Muscle of leg (tissue), 3 donors: ENCODE measurements at regions not wholly inside any gene's neighbourhood (a gene's known extent, or its start where the extent isn't known, plus 50 kb on each side); places are given as distances from the start of the nearest gene placed in this dataset.
"Not testable (repeated sequence)": the region's sequence is repeated elsewhere in the genome, so short reads cannot be mapped to it uniquely, and the experiment has no call there.

Experiments
- DNase-seq: peaks from one replicate; pipeline ENCODE4 v3.0.0; 2013
- H3K27ac ChIP-seq: one replicate; pipeline ENCODE4 v1.5.1; 2013; ENCODE audit warnings: mild to moderate bottlenecking, low read length, control low read depth
- H3K27me3 ChIP-seq: one replicate; pipeline ENCODE4 v1.6.1; 2013; ENCODE audit warnings: low read length; ENCODE audit not compliant: control insufficient read depth, insufficient read depth
- H3K36me3 ChIP-seq: one replicate; pipeline ENCODE4 v1.6.1; 2013; ENCODE audit warnings: low read length; ENCODE audit not compliant: control insufficient read depth, insufficient read depth
- H3K4me1 ChIP-seq: one replicate; pipeline ENCODE4 v1.6.1; 2013; ENCODE audit warnings: low read length; ENCODE audit not compliant: control insufficient read depth, insufficient read depth
- H3K4me3 ChIP-seq: one replicate; pipeline ENCODE4 v1.5.1; 2013; ENCODE audit warnings: low read length, control low read depth
- H3K9me3 ChIP-seq: replicated peaks from 2 replicates; pipeline ENCODE4 v1.6.1; 2013; ENCODE audit warnings: low read depth, low read length; ENCODE audit not compliant: control insufficient read depth
- WGBS: methylation state at CpG from one replicate; pipeline ENCODE4 v1.1.5; 2013; ENCODE audit warnings: missing lambda C conversion rate; ENCODE audit not compliant: insufficient coverage; 5-methylcytosine and 5-hydroxymethylcytosine counted together

GRCh38 chr5:2863675-2864433 is 112.4 kb upstream of the IRX2 start:
- Histone ChIP-seq H3K9me3 (no peaks in the 10 kb centered on the region), H3K27me3 (no peaks in the 10 kb centered on the region), H3K27ac (no peak overlapping the region), H3K4me1 (no peaks in the 10 kb centered on the region), H3K4me3 (no peak overlapping the region), H3K36me3 (no peaks in the 10 kb centered on the region)
- no peak for DNase-seq
- WGBS, result 81% methylated on average over 12 of the region's 16 CpGs

DNA sequence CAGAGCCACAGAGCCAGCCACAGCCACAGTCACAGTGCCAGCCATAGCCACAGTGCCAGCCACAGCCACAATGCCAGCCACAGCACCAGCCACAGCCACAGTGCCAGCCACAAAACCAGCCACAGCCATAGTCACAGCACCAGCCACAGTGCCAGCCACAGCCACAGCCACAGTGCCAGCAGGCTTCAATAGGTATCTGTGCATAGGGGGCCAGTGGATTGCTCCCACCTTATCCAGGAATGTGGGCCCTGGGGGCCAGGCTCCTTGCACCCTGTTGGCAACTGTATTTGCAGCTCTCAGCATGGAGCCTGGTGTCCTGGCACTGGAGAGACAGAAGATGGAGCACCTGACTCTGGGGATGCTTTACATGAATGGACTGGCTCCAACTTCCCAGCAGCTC is 111.7 kb upstream of the IRX2 start:
- DNase-seq, result no peak
- Histone ChIP-seq H3K36me3 (no peaks in the 10 kb centered on the region), H3K9me3 (no peaks in the 10 kb centered on the region), H3K27me3 (no peaks in the 10 kb centered on the region), H3K4me3 (no peak overlapping the region), H3K27ac (no peak overlapping the region), H3K4me1 (no peaks in the 10 kb centered on the region)

GRCh38 chr5:2862176-2862575 is 110.7 kb upstream of the IRX2 start:
- DNase-seq, H3K27me3 ChIP-seq, H3K4me1 ChIP-seq, H3K27ac ChIP-seq, H3K36me3 ChIP-seq, H3K9me3 ChIP-seq, H3K4me3 ChIP-seq: not testable (repeated sequence)
- 86% methylated on average over 3 of the region's 3 CpGs for WGBS

GRCh38 chr5:2861605-2862004 is 110.1 kb upstream of the IRX2 start:
- 33% methylated on average over 1 of the region's 7 CpGs for WGBS
- Histone ChIP-seq H3K4me3 (no peak overlapping the region), H3K27ac (no peak overlapping the region), H3K9me3 (no peaks in the 10 kb centered on the region), H3K36me3 (no peaks in the 10 kb centered on the region), H3K27me3 (no peaks in the 10 kb centered on the region), H3K4me1 (no peaks in the 10 kb centered on the region)
- no peak for DNase-seq

DNA sequence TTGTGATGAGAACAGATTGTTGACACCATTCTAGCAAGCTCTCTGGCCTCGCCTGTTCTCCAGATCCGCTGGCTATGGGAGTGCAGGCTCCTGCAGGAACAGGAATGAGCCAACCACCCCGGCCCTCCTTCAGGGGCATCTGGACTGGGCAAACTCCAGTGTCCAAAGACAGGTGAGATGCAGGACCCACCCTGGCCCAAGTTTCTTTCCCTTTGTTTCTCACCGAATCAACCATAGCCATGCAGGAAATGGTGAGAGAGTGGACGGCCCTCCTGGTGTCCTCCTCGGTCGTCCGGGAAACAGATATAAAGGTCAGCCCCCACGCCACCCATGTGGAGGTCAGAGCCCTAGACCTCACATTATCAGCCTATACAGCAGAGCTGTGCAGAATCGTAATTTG is 108.6 kb upstream of the IRX2 start:
- no peaks in the 10 kb centered on the region for H3K27me3 ChIP-seq
- WGBS, result 61% methylated on average over 2 of the region's 10 CpGs

DNA sequence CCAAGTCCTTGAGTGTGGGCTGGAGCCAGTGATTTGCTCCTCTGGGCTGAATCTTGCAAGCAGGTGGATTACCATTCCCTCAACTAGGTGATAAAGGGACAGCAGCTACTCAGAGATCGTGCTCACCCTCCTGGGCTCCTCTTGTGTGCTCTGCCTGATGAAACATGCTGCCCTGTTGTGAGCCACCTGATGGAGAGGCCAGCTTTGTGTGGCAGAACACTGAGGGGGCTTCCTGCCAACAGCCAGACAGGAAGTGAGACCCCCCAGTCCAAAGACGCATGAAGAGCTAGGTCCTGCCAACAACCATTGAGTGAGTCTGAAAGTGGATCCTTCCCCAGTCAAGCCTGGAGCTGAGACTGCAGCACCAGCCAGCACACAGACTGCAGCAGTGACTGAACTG is 106.4 kb upstream of the IRX2 start:
- Histone ChIP-seq H3K36me3 (no peaks in the 10 kb centered on the region), H3K4me1 (no peaks in the 10 kb centered on the region), H3K9me3 (no peaks in the 10 kb centered on the region), H3K4me3 (no peak overlapping the region), H3K27ac (no peak overlapping the region), H3K27me3 (no peaks in the 10 kb centered on the region)
- WGBS, result 43% methylated on average over 2 of the region's 2 CpGs
- no peak for DNase-seq

More for the DNA sequence above, 108.6 kb upstream of the IRX2 start:
- H3K4me3 ChIP-seq, result no peak overlapping the region
- DNase-seq, result no peak
- H3K36me3 ChIP-seq, result no peaks in the 10 kb centered on the region
- H3K4me1 ChIP-seq, result no peaks in the 10 kb centered on the region
- H3K9me3 ChIP-seq, result no peaks in the 10 kb centered on the region
- H3K27ac ChIP-seq, result no peak overlapping the region

DNA sequence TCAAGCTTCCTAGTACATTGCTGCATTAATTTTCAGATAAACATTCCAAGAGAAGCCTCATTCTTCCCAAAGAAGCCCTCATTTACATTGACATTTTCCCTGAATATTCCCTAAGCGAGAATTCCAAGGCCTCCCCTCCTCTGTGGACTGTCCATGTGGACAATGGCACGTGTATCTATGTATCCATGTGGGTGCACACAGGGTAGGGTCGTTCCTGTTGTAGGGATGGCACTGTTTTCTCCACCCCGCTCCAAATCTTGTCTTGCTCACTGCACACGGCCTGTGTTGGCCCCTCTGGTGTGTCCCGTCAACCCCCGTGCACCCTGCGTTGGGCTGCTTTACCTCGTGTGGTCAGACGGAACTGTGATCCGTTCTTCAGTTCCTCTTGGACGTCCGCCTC is 104.7 kb upstream of the IRX2 start:
- Histone ChIP-seq H3K27me3 (no peaks in the 10 kb centered on the region), H3K4me3 (no peak overlapping the region), H3K27ac (no peak overlapping the region), H3K4me1 (no peaks in the 10 kb centered on the region), H3K36me3 (no peaks in the 10 kb centered on the region), H3K9me3 (no peaks in the 10 kb centered on the region)
- 94% methylated on average over 8 of the region's 13 CpGs for WGBS
- DNase-seq, result no peak

DNA sequence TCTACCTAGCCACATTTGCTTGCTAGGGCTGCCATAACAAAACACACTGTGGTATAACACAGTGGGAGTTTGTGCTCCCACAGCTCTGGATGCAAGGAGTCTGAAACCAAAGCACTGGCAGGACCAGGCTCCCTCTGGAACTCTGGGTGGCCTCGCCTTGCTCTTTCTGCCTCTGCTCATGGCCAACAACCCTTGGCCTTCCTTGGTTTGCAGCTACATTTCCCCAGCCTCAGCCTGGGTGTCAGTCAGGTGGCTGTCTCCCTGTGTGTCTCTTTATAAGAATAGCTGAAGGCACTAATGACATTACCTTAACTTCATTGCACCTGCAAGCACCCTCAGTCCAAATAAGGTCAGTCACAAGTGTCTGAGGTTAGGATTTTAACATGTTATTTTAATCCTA is 101.0 kb upstream of the IRX2 start:
- H3K4me3 ChIP-seq, result no peak overlapping the region
- 80% methylated on average over 1 of the region's 1 CpG for WGBS

DNA sequence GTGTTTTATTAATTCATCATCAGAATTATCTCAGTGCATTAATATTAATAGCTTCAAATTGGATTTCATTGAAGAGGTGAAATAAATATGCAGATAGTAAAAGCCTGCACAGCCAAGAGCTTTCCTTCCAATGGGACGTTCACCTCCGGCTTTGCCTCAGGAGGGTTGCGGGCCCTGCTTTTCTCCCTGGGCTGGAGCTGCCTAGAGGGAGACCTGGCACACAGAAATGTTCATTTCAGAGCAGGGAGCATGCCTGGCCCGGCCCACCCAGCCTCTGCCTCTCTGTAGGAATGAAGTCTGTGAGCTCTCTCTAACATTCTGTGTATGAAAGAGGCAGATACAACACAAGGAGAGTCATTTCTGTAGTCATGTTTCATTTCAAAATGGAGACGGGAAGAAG is 100.4 kb upstream of the IRX2 start:
- H3K27me3 ChIP-seq, result no peaks in the 10 kb centered on the region
- no peaks in the 10 kb centered on the region for H3K9me3 ChIP-seq
- no peak overlapping the region for H3K4me3 ChIP-seq
- 84% methylated on average over 3 of the region's 5 CpGs for WGBS
- no peaks in the 10 kb centered on the region for H3K4me1 ChIP-seq
- H3K27ac ChIP-seq, result no peak overlapping the region
- no peak for DNase-seq
- no peaks in the 10 kb centered on the region for H3K36me3 ChIP-seq

More for the DNA sequence above, 101.0 kb upstream of the IRX2 start:
- no peaks in the 10 kb centered on the region for H3K36me3 ChIP-seq
- no peak overlapping the region for H3K27ac ChIP-seq
- no peaks in the 10 kb centered on the region for H3K27me3 ChIP-seq
- no peak for DNase-seq
- H3K9me3 ChIP-seq, result no peaks in the 10 kb centered on the region
- no peaks in the 10 kb centered on the region for H3K4me1 ChIP-seq

- DNase-seq, result no peak
- no peak overlapping the region for H3K27ac ChIP-seq
- WGBS, result 96% methylated on average over 3 of the region's 6 CpGs
- no peaks in the 10 kb centered on the region for H3K4me1 ChIP-seq
- no peak overlapping the region for H3K4me3 ChIP-seq
- H3K27me3 ChIP-seq, result no peaks in the 10 kb centered on the region
- H3K36me3 ChIP-seq, result no peaks in the 10 kb centered on the region
- H3K9me3 ChIP-seq, result no peaks in the 10 kb centered on the region
These were observed 98.0 kb upstream of the IRX2 start for GRCh38 chr5:2849429-2849828.

DNA sequence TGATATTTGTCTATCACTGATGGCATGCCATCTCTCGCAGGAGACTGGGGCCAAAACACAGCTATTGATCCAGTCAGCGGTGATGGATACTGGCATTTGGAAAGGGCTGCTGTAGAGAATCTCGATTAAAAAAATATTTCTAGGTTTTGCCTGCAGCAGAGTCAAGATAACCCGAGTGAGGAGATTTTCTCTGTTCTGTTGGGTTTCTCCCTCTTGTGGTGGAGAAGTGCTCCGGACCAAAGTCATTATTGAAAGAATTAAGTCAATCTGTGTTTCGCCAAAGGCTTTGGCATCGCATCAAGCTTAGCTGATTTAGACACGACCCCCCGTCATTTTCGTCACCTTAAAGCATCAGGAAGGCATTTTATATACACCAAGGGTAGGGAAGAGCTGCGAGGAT is 97.1 kb upstream of the IRX2 start:
- H3K36me3 ChIP-seq, result no peaks in the 10 kb centered on the region
- H3K27me3 ChIP-seq, result no peaks in the 10 kb centered on the region
- no peaks in the 10 kb centered on the region for H3K9me3 ChIP-seq
- no peak for DNase-seq
- no peak overlapping the region for H3K4me3 ChIP-seq
- 53% methylated on average over 5 of the region's 11 CpGs for WGBS
- H3K27ac ChIP-seq, result no peak overlapping the region
- H3K4me1 ChIP-seq, result no peaks in the 10 kb centered on the region
